Caco-2 (cell line): ENCODE measurements at regions not wholly inside any gene's neighbourhood (a gene's known extent, or its start where the extent isn't known, plus 50 kb on each side); places are given as distances from the start of the nearest gene placed in this dataset.

ENCODE experiments used
- BruUV-seq: library from RNA; stranded (reverse); fragments of 400-500 nt; replicated peaks from 2 replicates; lab custom pipeline; 2021; lab: Mats Ljungman, UMichigan
- CTCF ChIA-PET: fragments of 300-600 bp; sonication (Branson Sonifier 250); formaldehyde crosslinking; loops from one replicate; lab custom pipeline; 2022; ENCODE audit warnings: antibody characterized with exemption; lab: Charles Lee
- POLR2A ChIA-PET: fragments of 300-600 bp; sonication (Branson Sonifier 250); formaldehyde crosslinking; loops from one replicate; lab custom pipeline; 2022; ENCODE audit warnings: antibody characterized with exemption; lab: Charles Lee
- DNase-seq, 2 experiments: peaks; one replicate each; pipeline versions ENCODE4 v3.0.0 to v3.0.0-alpha.2; 2020 to 2022
- H3K27me3 ChIP-seq: replicated peaks from 2 replicates; pipeline ENCODE4 v1.6.0; 2011; ENCODE audit warnings: low read length; ENCODE audit not compliant: control insufficient read depth, insufficient read depth
- H3K36me3 ChIP-seq: 2 replicates; pipeline ENCODE4 v1.5.1; 2011; ENCODE audit warnings: low read length; ENCODE audit not compliant: control insufficient read depth, insufficient read depth
- H3K4me1 ChIP-seq: fragments of 250-450 bp; sonication (Bioruptor Pico); 2 replicates; pipeline ENCODE4 v1.5.1; 2020; ENCODE audit warnings: mild to moderate bottlenecking
- H3K4me3 ChIP-seq: 2 replicates; pipeline ENCODE4 v1.5.1; 2011; ENCODE audit warnings: low read depth, mild to moderate bottlenecking, control low read depth, low read length
- H3K9me3 ChIP-seq: fragments of 250-450 bp; sonication (Bioruptor Pico); 2 replicates; pipeline ENCODE4 v1.5.1; 2020; ENCODE audit warnings: mild to moderate bottlenecking, moderate library complexity
- H3K27ac Mint-ChIP-seq: one replicate; pipeline ENCODE4 v1.8.0; 2022; ENCODE audit warnings: mixed read lengths; ENCODE audit not compliant: unreplicated experiment
- H3K27me3 Mint-ChIP-seq: one replicate; pipeline ENCODE4 v1.8.0; 2022; ENCODE audit warnings: mixed read lengths; ENCODE audit not compliant: insufficient read depth, unreplicated experiment
- H3K36me3 Mint-ChIP-seq: one replicate; pipeline ENCODE4 v1.8.0; 2022; ENCODE audit warnings: mild to moderate bottlenecking, mixed read lengths; ENCODE audit not compliant: insufficient read depth, unreplicated experiment
- H3K4me1 Mint-ChIP-seq: one replicate; pipeline ENCODE4 v1.8.0; 2022; ENCODE audit warnings: low read depth, mixed read lengths; ENCODE audit not compliant: unreplicated experiment
- H3K4me3 Mint-ChIP-seq: one replicate; pipeline ENCODE4 v1.8.0; 2022; ENCODE audit warnings: mild to moderate bottlenecking, moderate library complexity, mixed read lengths; ENCODE audit not compliant: unreplicated experiment
- H3K9me3 Mint-ChIP-seq: one replicate; pipeline ENCODE4 v1.8.0; 2022; ENCODE audit warnings: mixed read lengths; ENCODE audit not compliant: unreplicated experiment
- CTCF ChIP-seq, 2 experiments: fragments of 200-600 bp in 1 of 2; IDR thresholded peaks; 1 replicate in 1 of 2; 2 replicates in 1 of 2; pipeline versions ENCODE4 v1.5.1 to v1.8.0; 2011 to 2022; ENCODE audit warnings: antibody characterized with exemption in 1 of 2, control low read depth in 1 of 2, inconsistent platforms in 1 of 2, low read depth in 1 of 2, low read length in 1 of 2, mild to moderate bottlenecking in 1 of 2, moderate library complexity in 1 of 2; ENCODE audit not compliant: insufficient read depth in 1 of 2, severe bottlenecking in 1 of 2, unreplicated experiment in 1 of 2
- intact Hi-C: fragments of 100-400 bp; cut with micrococcal nuclease; formaldehyde crosslinking; loops from one replicate; pipeline ENCODE4 v1.10.0; 2022; ENCODE audit not compliant: unreplicated experiment

- POLR2A ChIA-PET: interaction anchor here (0.6 to 0.9 kb wide), 2 partner anchors 10 to 21 kb away, joined by 3 read pairs; no protein-coding TSS in a partner anchor
- H3K36me3 Mint-ChIP-seq: no peaks in the 10 kb centered on the region
Measured at GRCh38 chr3:14334136-14334535, 68.3 kb upstream of the SLC6A6 start.

DNA sequence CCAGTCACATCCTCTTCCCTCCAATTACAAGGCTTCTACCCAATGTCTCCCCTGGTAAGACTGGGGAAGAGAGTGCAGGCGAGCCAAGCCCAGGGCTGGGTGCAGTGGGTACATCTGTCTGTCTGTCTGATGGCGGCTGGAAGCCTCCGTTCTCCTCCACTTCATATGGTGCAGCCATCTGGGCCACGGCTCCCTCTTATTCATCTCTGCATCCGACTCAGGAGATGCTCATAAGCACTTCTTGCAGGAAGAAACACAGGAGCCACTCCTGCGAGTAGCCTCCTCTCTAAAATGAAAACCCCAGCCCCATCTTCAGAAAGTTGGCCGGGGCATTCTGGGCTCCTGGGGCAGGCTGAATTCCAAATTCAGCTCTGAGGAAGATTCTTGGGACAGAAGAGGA is 67.5 kb upstream of the SLC6A6 start:
- Histone ChIP-seq H3K4me1 (peaks cover 14% of the 10 kb centered on the region), H3K27me3 (no peaks in the 10 kb centered on the region), H3K4me3 (no peak overlapping the region), H3K36me3 (no peaks in the 10 kb centered on the region), H3K9me3 (no peaks in the 10 kb centered on the region)
- Mint-ChIP-seq H3K36me3 (no peaks in the 10 kb centered on the region), H3K4me1 (peaks cover 14% of the 10 kb centered on the region), H3K4me3 (no peak overlapping the region), H3K9me3 (no peaks in the 10 kb centered on the region), H3K27ac (no peak overlapping the region), H3K27me3 (no peaks in the 10 kb centered on the region)
- POLR2A ChIA-PET: no interaction called here
- TF ChIP-seq CTCF (IDR thresholded peaks at IDR 0.05; ENCODE audit: insufficient read depth in 1 of 2, low read depth in 1 of 2, low read length in 1 of 2, severe bottlenecking in 1 of 2, unreplicated experiment in 1 of 2): no peak
- CTCF ChIA-PET: interaction anchor here (1.6 kb wide), 1 partner anchor 131 kb away, joined by 5 read pairs; no protein-coding TSS in a partner anchor
- no TSS peak for BruUV-seq
- no peak for DNase-seq
- intact Hi-C loops: no loop called here

More at GRCh38 chr3:14334136-14334535, 68.3 kb upstream of the SLC6A6 start:
- H3K4me1 ChIP-seq: peaks cover 19% of the 10 kb centered on the region
- intact Hi-C loops: no loop called here
- H3K9me3 Mint-ChIP-seq: no peaks in the 10 kb centered on the region
- no peak overlapping the region for H3K4me3 Mint-ChIP-seq
- CTCF ChIA-PET: interaction anchor here (0.5 to 1.6 kb wide), 3 partner anchors 50 to 153 kb away, joined by 3 to 5 read pairs (median 4); no protein-coding TSS in a partner anchor
- H3K27me3 Mint-ChIP-seq: no peaks in the 10 kb centered on the region
- DNase-seq: no peak
- no TSS peak for BruUV-seq
- TF ChIP-seq CTCF (IDR thresholded peaks at IDR 0.05; ENCODE audit: insufficient read depth in 1 of 2, low read depth in 1 of 2, low read length in 1 of 2, severe bottlenecking in 1 of 2, unreplicated experiment in 1 of 2): no peak
- H3K4me3 ChIP-seq: no peak overlapping the region
- H3K4me1 Mint-ChIP-seq: peaks cover 22% of the 10 kb centered on the region
- H3K36me3 ChIP-seq: no peaks in the 10 kb centered on the region
- H3K9me3 ChIP-seq: no peaks in the 10 kb centered on the region
- no peak overlapping the region for H3K27ac Mint-ChIP-seq
- H3K27me3 ChIP-seq: no peaks in the 10 kb centered on the region

DNA sequence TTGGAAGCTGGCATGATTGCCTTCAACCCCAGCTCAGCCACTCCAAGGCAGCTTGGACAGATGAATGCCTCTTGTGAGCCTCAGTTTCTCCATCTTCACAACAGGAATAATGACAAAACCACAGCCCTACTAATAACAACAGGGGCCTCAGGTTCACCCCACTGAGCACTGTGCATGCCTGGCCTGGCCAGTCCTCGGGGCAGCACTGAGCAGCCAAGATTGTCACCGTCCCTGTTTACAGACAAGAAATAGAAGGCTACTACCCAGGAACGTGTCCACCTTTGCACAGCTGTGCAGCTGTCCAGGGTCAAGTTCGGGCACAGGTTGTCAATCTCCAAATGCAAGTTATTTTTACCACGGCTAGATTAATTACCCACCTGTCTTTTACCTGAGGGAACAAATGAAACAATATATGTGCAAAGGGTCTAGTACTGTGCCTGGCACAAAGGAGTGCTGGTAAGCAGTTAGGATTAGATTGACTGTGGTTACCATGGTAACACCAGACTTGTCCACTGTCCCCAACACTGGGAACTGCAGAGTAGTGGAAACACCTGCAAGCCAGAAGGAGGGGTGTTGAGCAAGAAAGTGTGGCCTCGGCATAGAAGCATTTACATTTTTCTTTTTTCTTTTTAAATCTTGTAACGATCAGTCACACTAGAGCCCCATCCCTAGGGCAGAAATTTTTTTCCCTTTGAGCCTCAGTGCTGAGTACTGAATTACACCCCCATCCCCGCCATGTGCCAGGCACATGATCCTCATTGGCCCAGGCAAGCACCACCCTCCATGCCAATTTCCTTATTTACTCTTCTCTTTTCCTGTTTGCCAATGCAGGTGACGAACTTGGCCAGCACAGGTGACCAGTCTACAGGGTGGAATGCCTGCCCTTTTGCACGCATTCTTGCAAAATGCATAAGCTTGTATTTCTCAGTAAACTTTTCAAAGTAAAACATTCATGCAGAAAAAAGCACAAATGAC is 66.3 kb upstream of the SLC6A6 start:
- DNase-seq: no peak
- Histone ChIP-seq H3K4me3 (no peak overlapping the region), H3K9me3 (no peaks in the 10 kb centered on the region), H3K27me3 (no peaks in the 10 kb centered on the region), H3K36me3 (no peaks in the 10 kb centered on the region), H3K4me1 (peaks cover 12% of the 10 kb centered on the region)
- Mint-ChIP-seq H3K9me3 (no peaks in the 10 kb centered on the region), H3K36me3 (no peaks in the 10 kb centered on the region), H3K4me3 (no peak overlapping the region), H3K27ac (no peak overlapping the region), H3K27me3 (no peaks in the 10 kb centered on the region), H3K4me1 (peaks cover 4% of the 10 kb centered on the region)
- CTCF ChIA-PET: interaction anchor here (0.6 kb wide), 2 partner anchors 34 to 157 kb away, joined by 3 to 4 read pairs; no protein-coding TSS in a partner anchor
- intact Hi-C loops: no loop called here
- no peak for TF ChIP-seq CTCF (IDR thresholded peaks at IDR 0.05; ENCODE audit: insufficient read depth in 1 of 2, low read depth in 1 of 2, low read length in 1 of 2, severe bottlenecking in 1 of 2, unreplicated experiment in 1 of 2)
- POLR2A ChIA-PET: no interaction called here
- BruUV-seq: no TSS peak
